ENCODE measurements at regions not wholly inside any gene's neighbourhood (a gene's known extent, or its start where the extent isn't known, plus 50 kb on each side); places are given as distances from the start of the nearest gene placed in this dataset.

DNA sequence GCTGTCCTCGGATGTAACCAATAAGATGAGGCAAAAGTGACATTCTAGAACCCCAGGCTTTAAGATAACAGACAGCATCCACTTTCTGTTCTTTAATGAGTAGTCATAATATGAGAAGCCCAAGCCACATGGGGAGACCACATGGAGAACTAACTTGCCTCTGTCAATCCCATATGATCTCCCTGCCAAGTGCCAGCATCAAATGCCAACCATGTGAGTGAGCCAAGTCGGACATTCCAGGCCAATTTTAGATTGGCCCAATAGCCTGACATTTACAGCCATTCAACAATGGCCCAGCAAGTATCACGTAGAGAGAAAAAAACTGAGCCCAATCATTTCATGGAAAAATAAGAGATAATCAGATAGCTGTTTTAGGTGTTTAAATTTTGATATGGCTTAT is 2048.3 kb upstream of the RAG2 start:
- H3K27ac ChIP-seq (ENCODE audit: low read length) = no peak overlapping the region
- H3K36me3 ChIP-seq (ENCODE audit: insufficient read depth, low read length) = no peaks in the 10 kb centered on the region
- H3K4me3 ChIP-seq (ENCODE audit: low read length) = no peak overlapping the region
- no peak overlapping the region for H3K9ac ChIP-seq (ENCODE audit: low read length)
- no peaks in the 10 kb centered on the region for H3K9me2 ChIP-seq (ENCODE audit: insufficient read depth, low read length)
- H3K9me3 ChIP-seq (ENCODE audit: low read length) = no peaks in the 10 kb centered on the region
- H3F3A ChIP-seq (ENCODE audit: insufficient read depth, low read length, poor library complexity, severe bottlenecking) = no peaks in the 10 kb centered on the region
- no peak overlapping the region for H3K4me2 ChIP-seq (ENCODE audit: low read length)
- H4K20me1 ChIP-seq (ENCODE audit: insufficient read depth) = no peaks in the 10 kb centered on the region
- no peaks in the 10 kb centered on the region for H3K79me2 ChIP-seq (replicated peaks; ENCODE audit: insufficient read depth, low read length)
- TF ChIP-seq EP300 (conservative IDR thresholded peaks at IDR 0.05; ENCODE audit: poor library complexity, severe bottlenecking) (no peak), POLR2AphosphoS5 (IDR thresholded peaks at IDR 0.05) (no peak), MXI1 (conservative IDR thresholded peaks at IDR 0.05; ENCODE audit: poor library complexity, severe bottlenecking) (no peak), RAD21 (conservative IDR thresholded peaks at IDR 0.05) (no peak)
- TF ChIP-seq, protein P1, sequence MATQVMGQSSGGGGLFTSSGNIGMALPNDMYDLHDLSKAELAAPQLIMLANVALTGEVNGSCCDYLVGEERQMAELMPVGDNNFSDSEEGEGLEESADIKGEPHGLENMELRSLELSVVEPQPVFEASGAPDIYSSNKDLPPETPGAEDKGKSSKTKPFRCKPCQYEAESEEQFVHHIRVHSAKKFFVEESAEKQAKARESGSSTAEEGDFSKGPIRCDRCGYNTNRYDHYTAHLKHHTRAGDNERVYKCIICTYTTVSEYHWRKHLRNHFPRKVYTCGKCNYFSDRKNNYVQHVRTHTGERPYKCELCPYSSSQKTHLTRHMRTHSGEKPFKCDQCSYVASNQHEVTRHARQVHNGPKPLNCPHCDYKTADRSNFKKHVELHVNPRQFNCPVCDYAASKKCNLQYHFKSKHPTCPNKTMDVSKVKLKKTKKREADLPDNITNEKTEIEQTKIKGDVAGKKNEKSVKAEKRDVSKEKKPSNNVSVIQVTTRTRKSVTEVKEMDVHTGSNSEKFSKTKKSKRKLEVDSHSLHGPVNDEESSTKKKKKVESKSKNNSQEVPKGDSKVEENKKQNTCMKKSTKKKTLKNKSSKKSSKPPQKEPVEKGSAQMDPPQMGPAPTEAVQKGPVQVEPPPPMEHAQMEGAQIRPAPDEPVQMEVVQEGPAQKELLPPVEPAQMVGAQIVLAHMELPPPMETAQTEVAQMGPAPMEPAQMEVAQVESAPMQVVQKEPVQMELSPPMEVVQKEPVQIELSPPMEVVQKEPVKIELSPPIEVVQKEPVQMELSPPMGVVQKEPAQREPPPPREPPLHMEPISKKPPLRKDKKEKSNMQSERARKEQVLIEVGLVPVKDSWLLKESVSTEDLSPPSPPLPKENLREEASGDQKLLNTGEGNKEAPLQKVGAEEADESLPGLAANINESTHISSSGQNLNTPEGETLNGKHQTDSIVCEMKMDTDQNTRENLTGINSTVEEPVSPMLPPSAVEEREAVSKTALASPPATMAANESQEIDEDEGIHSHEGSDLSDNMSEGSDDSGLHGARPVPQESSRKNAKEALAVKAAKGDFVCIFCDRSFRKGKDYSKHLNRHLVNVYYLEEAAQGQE (IDR thresholded peaks at IDR 0.05; ENCODE audit: borderline replicate concordance) = no peak
- H3K27me3 ChIP-seq (ENCODE audit: insufficient read depth, low read depth, low read length) = no peaks in the 10 kb centered on the region
- H2AFZ ChIP-seq (ENCODE audit: low read depth, low read length) = no peak overlapping the region

DNA sequence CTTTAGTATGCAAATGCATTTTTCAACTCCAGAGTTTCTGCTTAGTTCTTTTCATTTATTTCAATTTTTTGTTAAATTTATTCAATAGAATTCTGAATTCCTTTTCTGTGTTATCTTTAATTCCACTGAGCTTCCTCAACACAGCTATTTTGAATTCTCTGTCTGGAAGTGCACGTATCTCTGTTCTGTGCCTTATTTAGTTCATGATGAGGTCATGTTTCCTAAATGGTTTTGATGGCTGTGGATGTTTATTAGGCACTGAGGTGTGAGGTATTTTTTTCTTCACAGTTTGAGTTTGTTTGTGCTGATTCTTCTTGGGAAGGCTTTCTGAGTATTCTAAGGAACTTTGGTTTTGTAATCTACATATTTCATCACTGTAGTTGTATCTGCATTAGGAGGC is 2042.8 kb upstream of the RAG2 start:
- Histone ChIP-seq H3K4me2 (ENCODE audit: low read length) (no peak overlapping the region), H3K9me2 (ENCODE audit: insufficient read depth, low read length) (no peaks in the 10 kb centered on the region), H2AFZ (ENCODE audit: low read depth, low read length) (no peak overlapping the region), H3K27me3 (ENCODE audit: insufficient read depth, low read depth, low read length) (no peaks in the 10 kb centered on the region), H3K79me2 (replicated peaks; ENCODE audit: insufficient read depth, low read length) (no peaks in the 10 kb centered on the region), H4K20me1 (ENCODE audit: insufficient read depth) (no peaks in the 10 kb centered on the region), H3K36me3 (ENCODE audit: insufficient read depth, low read length) (no peaks in the 10 kb centered on the region), H3K27ac (ENCODE audit: low read length) (no peak overlapping the region), H3F3A (ENCODE audit: insufficient read depth, low read length, poor library complexity, severe bottlenecking) (no peaks in the 10 kb centered on the region), H3K9me3 (ENCODE audit: low read length) (no peaks in the 10 kb centered on the region), H3K4me3 (ENCODE audit: low read length) (no peak overlapping the region), H3K9ac (ENCODE audit: low read length) (no peak overlapping the region)
- TF ChIP-seq RAD21 (conservative IDR thresholded peaks at IDR 0.05) = no peak
- TF ChIP-seq, protein P1 (IDR thresholded peaks at IDR 0.05; ENCODE audit: borderline replicate concordance) = no peak
- no peak for TF ChIP-seq EP300 (conservative IDR thresholded peaks at IDR 0.05; ENCODE audit: poor library complexity, severe bottlenecking)
- no peak for TF ChIP-seq TAF1 (IDR thresholded peaks at IDR 0.05; ENCODE audit: low read depth)
- no peak for TF ChIP-seq EZH2 (IDR thresholded peaks at IDR 0.05; ENCODE audit: borderline replicate concordance, insufficient read depth, low read length, poor library complexity, severe bottlenecking)
- TF ChIP-seq, protein P2, sequence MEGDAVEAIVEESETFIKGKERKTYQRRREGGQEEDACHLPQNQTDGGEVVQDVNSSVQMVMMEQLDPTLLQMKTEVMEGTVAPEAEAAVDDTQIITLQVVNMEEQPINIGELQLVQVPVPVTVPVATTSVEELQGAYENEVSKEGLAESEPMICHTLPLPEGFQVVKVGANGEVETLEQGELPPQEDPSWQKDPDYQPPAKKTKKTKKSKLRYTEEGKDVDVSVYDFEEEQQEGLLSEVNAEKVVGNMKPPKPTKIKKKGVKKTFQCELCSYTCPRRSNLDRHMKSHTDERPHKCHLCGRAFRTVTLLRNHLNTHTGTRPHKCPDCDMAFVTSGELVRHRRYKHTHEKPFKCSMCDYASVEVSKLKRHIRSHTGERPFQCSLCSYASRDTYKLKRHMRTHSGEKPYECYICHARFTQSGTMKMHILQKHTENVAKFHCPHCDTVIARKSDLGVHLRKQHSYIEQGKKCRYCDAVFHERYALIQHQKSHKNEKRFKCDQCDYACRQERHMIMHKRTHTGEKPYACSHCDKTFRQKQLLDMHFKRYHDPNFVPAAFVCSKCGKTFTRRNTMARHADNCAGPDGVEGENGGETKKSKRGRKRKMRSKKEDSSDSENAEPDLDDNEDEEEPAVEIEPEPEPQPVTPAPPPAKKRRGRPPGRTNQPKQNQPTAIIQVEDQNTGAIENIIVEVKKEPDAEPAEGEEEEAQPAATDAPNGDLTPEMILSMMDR (IDR thresholded peaks at IDR 0.05; ENCODE audit: poor library complexity, severe bottlenecking) = no peak
- TF ChIP-seq POLR2AphosphoS5 (IDR thresholded peaks at IDR 0.05) = no peak
- no peak for TF ChIP-seq MXI1 (conservative IDR thresholded peaks at IDR 0.05; ENCODE audit: poor library complexity, severe bottlenecking)
- TF ChIP-seq SMC3 (conservative IDR thresholded peaks at IDR 0.05; ENCODE audit: poor library complexity) = no peak
